ENCODE measurements at regions not wholly inside any gene's neighbourhood (a gene's known extent, or its start where the extent isn't known, plus 50 kb on each side); places are given as distances from the start of the nearest gene placed in this dataset.

GRCh38 chr9:28951945-28952344 lies 1378.7 kb upstream of the C9orf72 start:
- no peak overlapping the region for H3K4me3 ChIP-seq (ENCODE audit: insufficient read depth, low read depth, low read length)
- WGBS, 2 experiments: 91 to 93% methylated on average over 4 of the region's 4 CpGs
- H3K27ac ChIP-seq (ENCODE audit: insufficient read depth, low read depth, low read length, poor library complexity, severe bottlenecking): no peak overlapping the region
- no peaks in the 10 kb centered on the region for H3K27me3 ChIP-seq (ENCODE audit: control insufficient read depth, insufficient read depth, low read length, poor library complexity, severe bottlenecking)
- H3K4me1 ChIP-seq (ENCODE audit: control insufficient read depth, insufficient read depth, low read length): no peaks in the 10 kb centered on the region
- no peaks in the 10 kb centered on the region for H3K36me3 ChIP-seq (ENCODE audit: control insufficient read depth, insufficient read depth, low read length)
- H3K9me3 ChIP-seq (ENCODE audit: control insufficient read depth, low read length): no peaks in the 10 kb centered on the region

DNA sequence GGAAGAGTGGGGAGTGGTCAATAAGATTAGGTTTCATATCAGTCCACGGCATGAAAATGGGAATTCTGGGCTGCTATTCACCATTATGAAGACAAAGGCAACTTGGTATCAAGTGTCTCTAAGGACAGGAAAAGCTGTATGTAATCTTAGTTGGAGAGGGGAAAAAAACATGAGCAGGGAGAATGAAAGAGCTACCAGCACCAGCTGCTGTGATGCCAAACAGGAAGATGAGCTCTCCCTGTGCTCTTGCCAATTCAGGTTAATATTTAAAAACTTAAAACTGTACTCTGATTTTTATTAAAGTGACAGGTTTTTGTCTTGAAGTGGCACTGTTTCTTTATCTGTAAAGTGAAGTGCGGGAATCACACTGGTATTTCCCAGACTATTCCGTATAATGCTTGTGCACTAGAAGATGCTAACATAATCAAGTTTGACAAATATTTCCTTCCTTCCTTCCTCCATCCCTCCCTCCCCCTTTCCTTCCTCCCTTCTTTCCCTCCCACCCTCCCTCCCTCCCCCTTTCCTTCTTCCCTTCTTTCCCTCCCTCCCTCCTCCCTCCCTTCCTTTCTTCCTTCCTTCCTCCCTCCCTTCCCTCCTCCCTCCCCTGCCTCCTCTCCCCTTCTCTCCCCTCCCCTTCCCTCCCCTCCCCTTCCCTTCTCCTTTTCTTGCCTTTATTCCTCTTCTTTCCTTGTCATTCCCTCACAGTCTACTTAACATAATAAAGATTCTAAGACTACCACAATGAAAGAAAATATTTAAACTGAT lies 1383.0 kb upstream of the C9orf72 start:
- Histone ChIP-seq H3K4me3 (ENCODE audit: insufficient read depth, low read depth, low read length) (no peak overlapping the region), H3K9me3 (ENCODE audit: control insufficient read depth, low read length) (no peaks in the 10 kb centered on the region), H3K27ac (ENCODE audit: insufficient read depth, low read depth, low read length, poor library complexity, severe bottlenecking) (no peak overlapping the region), H3K27me3 (ENCODE audit: control insufficient read depth, insufficient read depth, low read length, poor library complexity, severe bottlenecking) (no peaks in the 10 kb centered on the region), H3K36me3 (ENCODE audit: control insufficient read depth, insufficient read depth, low read length) (no peaks in the 10 kb centered on the region), H3K4me1 (ENCODE audit: control insufficient read depth, insufficient read depth, low read length) (no peaks in the 10 kb centered on the region)
- 95 to 99% methylated on average over 3 of the region's 3 CpGs for WGBS, 2 experiments

GRCh38 chr9:28960602-28961001 lies 1387.3 kb upstream of the C9orf72 start:
- Histone ChIP-seq H3K9me3 (ENCODE audit: control insufficient read depth, low read length) (no peaks in the 10 kb centered on the region), H3K4me1 (ENCODE audit: control insufficient read depth, insufficient read depth, low read length) (no peaks in the 10 kb centered on the region), H3K27ac (ENCODE audit: insufficient read depth, low read depth, low read length, poor library complexity, severe bottlenecking) (no peak overlapping the region), H3K4me3 (ENCODE audit: insufficient read depth, low read depth, low read length) (no peak overlapping the region), H3K27me3 (ENCODE audit: control insufficient read depth, insufficient read depth, low read length, poor library complexity, severe bottlenecking) (no peaks in the 10 kb centered on the region), H3K36me3 (ENCODE audit: control insufficient read depth, insufficient read depth, low read length) (no peaks in the 10 kb centered on the region)

- no peaks in the 10 kb centered on the region for H3K36me3 ChIP-seq (ENCODE audit: control insufficient read depth, insufficient read depth, low read length)
- no peak overlapping the region for H3K27ac ChIP-seq (ENCODE audit: insufficient read depth, low read depth, low read length, poor library complexity, severe bottlenecking)
- H3K27me3 ChIP-seq (ENCODE audit: control insufficient read depth, insufficient read depth, low read length, poor library complexity, severe bottlenecking): no peaks in the 10 kb centered on the region
- no peak overlapping the region for H3K4me3 ChIP-seq (ENCODE audit: insufficient read depth, low read depth, low read length)
- 73 to 83% methylated on average over 3 of the region's 3 CpGs for WGBS, 2 experiments
- H3K9me3 ChIP-seq (ENCODE audit: control insufficient read depth, low read length): no peaks in the 10 kb centered on the region
- H3K4me1 ChIP-seq (ENCODE audit: control insufficient read depth, insufficient read depth, low read length): no peaks in the 10 kb centered on the region
These were observed 1388.3 kb upstream of the C9orf72 start for GRCh38 chr9:28961623-28962022.

DNA sequence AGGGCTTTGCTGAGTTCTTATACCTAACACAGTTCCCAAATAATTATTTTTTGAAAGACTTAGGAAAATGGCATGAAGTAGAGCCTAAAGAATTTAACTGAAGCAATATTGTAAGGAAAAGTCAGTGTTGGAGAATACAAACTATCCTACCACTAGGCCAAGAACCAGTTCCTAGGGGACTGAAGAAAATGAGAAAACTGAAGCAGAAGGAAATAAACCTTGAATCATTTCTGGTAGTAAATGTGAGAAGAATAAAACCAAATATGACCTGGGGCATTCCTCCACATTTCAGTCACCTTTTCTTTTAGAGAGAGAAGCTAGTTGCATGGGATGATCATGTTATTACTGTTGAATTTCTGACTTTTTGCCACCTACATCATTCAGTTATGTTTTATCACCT lies 1393.9 kb upstream of the C9orf72 start:
- H3K4me1 ChIP-seq (ENCODE audit: control insufficient read depth, insufficient read depth, low read length): no peaks in the 10 kb centered on the region
- H3K27ac ChIP-seq (ENCODE audit: insufficient read depth, low read depth, low read length, poor library complexity, severe bottlenecking): no peak overlapping the region
- no peak overlapping the region for H3K4me3 ChIP-seq (ENCODE audit: insufficient read depth, low read depth, low read length)
- no peaks in the 10 kb centered on the region for H3K27me3 ChIP-seq (ENCODE audit: control insufficient read depth, insufficient read depth, low read length, poor library complexity, severe bottlenecking)
- H3K36me3 ChIP-seq (ENCODE audit: control insufficient read depth, insufficient read depth, low read length): no peaks in the 10 kb centered on the region
- no peaks in the 10 kb centered on the region for H3K9me3 ChIP-seq (ENCODE audit: control insufficient read depth, low read length)

GRCh38 chr9:28970241-28970654 lies 1397.0 kb upstream of the C9orf72 start:
- H3K27ac ChIP-seq (ENCODE audit: insufficient read depth, low read depth, low read length, poor library complexity, severe bottlenecking): no peak overlapping the region
- no peaks in the 10 kb centered on the region for H3K27me3 ChIP-seq (ENCODE audit: control insufficient read depth, insufficient read depth, low read length, poor library complexity, severe bottlenecking)
- no peaks in the 10 kb centered on the region for H3K9me3 ChIP-seq (ENCODE audit: control insufficient read depth, low read length)
- H3K4me3 ChIP-seq (ENCODE audit: insufficient read depth, low read depth, low read length): no peak overlapping the region
- H3K36me3 ChIP-seq (ENCODE audit: control insufficient read depth, insufficient read depth, low read length): no peaks in the 10 kb centered on the region
- WGBS, 2 experiments: 20 to 68% methylated on average over 1 to 3 of the region's 3 CpGs
- no peaks in the 10 kb centered on the region for H3K4me1 ChIP-seq (ENCODE audit: control insufficient read depth, insufficient read depth, low read length)

- no peaks in the 10 kb centered on the region for H3K9me3 ChIP-seq (ENCODE audit: control insufficient read depth, low read length)
- H3K4me1 ChIP-seq (ENCODE audit: control insufficient read depth, insufficient read depth, low read length): no peaks in the 10 kb centered on the region
- H3K27me3 ChIP-seq (ENCODE audit: control insufficient read depth, insufficient read depth, low read length, poor library complexity, severe bottlenecking): no peaks in the 10 kb centered on the region
- WGBS, 2 experiments: 0% methylated on average over 2 of the region's 2 CpGs
- H3K27ac ChIP-seq (ENCODE audit: insufficient read depth, low read depth, low read length, poor library complexity, severe bottlenecking): no peak overlapping the region
- no peaks in the 10 kb centered on the region for H3K36me3 ChIP-seq (ENCODE audit: control insufficient read depth, insufficient read depth, low read length)
- no peak overlapping the region for H3K4me3 ChIP-seq (ENCODE audit: insufficient read depth, low read depth, low read length)
These were observed 1398.6 kb upstream of the C9orf72 start for GRCh38 chr9:28971881-28972280.

DNA sequence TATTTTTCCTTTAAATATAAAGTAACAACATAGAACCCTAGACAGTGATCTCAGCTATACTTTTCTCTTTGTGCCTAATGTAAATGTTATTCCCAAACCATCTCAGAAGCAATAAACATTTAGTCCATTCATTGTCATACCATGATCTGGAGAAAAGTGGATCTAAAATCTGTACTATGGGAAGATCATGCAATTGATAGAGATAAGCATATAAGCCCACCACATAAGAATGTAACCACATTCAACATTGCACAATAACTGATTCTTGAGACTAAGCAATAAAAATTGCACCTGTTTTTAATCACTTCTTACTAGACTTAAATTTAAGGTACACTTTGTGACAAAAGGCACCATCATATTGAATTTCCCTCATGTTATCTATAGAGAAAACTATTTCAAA lies 1403.0 kb upstream of the C9orf72 start:
- no peak overlapping the region for H3K27ac ChIP-seq (ENCODE audit: insufficient read depth, low read depth, low read length, poor library complexity, severe bottlenecking)
- no peaks in the 10 kb centered on the region for H3K9me3 ChIP-seq (ENCODE audit: control insufficient read depth, low read length)
- no peaks in the 10 kb centered on the region for H3K27me3 ChIP-seq (ENCODE audit: control insufficient read depth, insufficient read depth, low read length, poor library complexity, severe bottlenecking)
- H3K4me3 ChIP-seq (ENCODE audit: insufficient read depth, low read depth, low read length): no peak overlapping the region
- no peaks in the 10 kb centered on the region for H3K36me3 ChIP-seq (ENCODE audit: control insufficient read depth, insufficient read depth, low read length)
- no peaks in the 10 kb centered on the region for H3K4me1 ChIP-seq (ENCODE audit: control insufficient read depth, insufficient read depth, low read length)

GRCh38 chr9:28976684-28977083 lies 1403.4 kb upstream of the C9orf72 start:
- no peaks in the 10 kb centered on the region for H3K9me3 ChIP-seq (ENCODE audit: control insufficient read depth, low read length)
- H3K27ac ChIP-seq (ENCODE audit: insufficient read depth, low read depth, low read length, poor library complexity, severe bottlenecking): no peak overlapping the region
- H3K27me3 ChIP-seq (ENCODE audit: control insufficient read depth, insufficient read depth, low read length, poor library complexity, severe bottlenecking): no peaks in the 10 kb centered on the region
- no CpG with 5 or more reads among the region's 1 CpG for WGBS, 2 experiments
- no peaks in the 10 kb centered on the region for H3K36me3 ChIP-seq (ENCODE audit: control insufficient read depth, insufficient read depth, low read length)
- H3K4me3 ChIP-seq (ENCODE audit: insufficient read depth, low read depth, low read length): no peak overlapping the region
- no peaks in the 10 kb centered on the region for H3K4me1 ChIP-seq (ENCODE audit: control insufficient read depth, insufficient read depth, low read length)

- H3K9me3 ChIP-seq (ENCODE audit: control insufficient read depth, low read length): no peaks in the 10 kb centered on the region
- no peak overlapping the region for H3K4me3 ChIP-seq (ENCODE audit: insufficient read depth, low read depth, low read length)
- H3K36me3 ChIP-seq (ENCODE audit: control insufficient read depth, insufficient read depth, low read length): no peaks in the 10 kb centered on the region
- WGBS, 2 experiments: 94 to 100% methylated on average over 1 of the region's 1 CpG
- H3K27ac ChIP-seq (ENCODE audit: insufficient read depth, low read depth, low read length, poor library complexity, severe bottlenecking): no peak overlapping the region
- no peaks in the 10 kb centered on the region for H3K4me1 ChIP-seq (ENCODE audit: control insufficient read depth, insufficient read depth, low read length)
- no peaks in the 10 kb centered on the region for H3K27me3 ChIP-seq (ENCODE audit: control insufficient read depth, insufficient read depth, low read length, poor library complexity, severe bottlenecking)
These were observed 1407.8 kb upstream of the C9orf72 start for GRCh38 chr9:28981129-28981528.

- H3K4me1 ChIP-seq (ENCODE audit: control insufficient read depth, insufficient read depth, low read length): no peaks in the 10 kb centered on the region
- WGBS, 2 experiments: 92% methylated on average over 1 of the region's 1 CpG; no CpG with 5 or more reads in 1 of the 2 experiments
- no peaks in the 10 kb centered on the region for H3K36me3 ChIP-seq (ENCODE audit: control insufficient read depth, insufficient read depth, low read length)
- H3K4me3 ChIP-seq (ENCODE audit: insufficient read depth, low read depth, low read length): no peak overlapping the region
- no peak overlapping the region for H3K27ac ChIP-seq (ENCODE audit: insufficient read depth, low read depth, low read length, poor library complexity, severe bottlenecking)
- no peaks in the 10 kb centered on the region for H3K27me3 ChIP-seq (ENCODE audit: control insufficient read depth, insufficient read depth, low read length, poor library complexity, severe bottlenecking)
- H3K9me3 ChIP-seq (ENCODE audit: control insufficient read depth, low read length): no peaks in the 10 kb centered on the region
These were observed 1408.4 kb upstream of the C9orf72 start for GRCh38 chr9:28981711-28982110.

Data from ectodermal cell (in vitro differentiated cells).